ENCODE measurements at regions not wholly inside any gene's neighbourhood (a gene's known extent, or its start where the extent isn't known, plus 50 kb on each side); places are given as distances from the start of the nearest gene placed in this dataset.
"Not testable (repeated sequence)": the region's sequence is repeated elsewhere in the genome, so short reads cannot be mapped to it uniquely, and the experiment has no call there.

- DNase-seq, result no peak
These were observed 367.6 kb upstream of the AGA start for GRCh38 chr4:177809791-177810190.

- no peak for DNase-seq
These were observed 368.0 kb upstream of the AGA start for GRCh38 chr4:177810220-177810619.

GRCh38 chr4:177818392-177818791 is 376.2 kb upstream of the AGA start:
- DNase-seq, result not testable (repeated sequence)

DNA sequence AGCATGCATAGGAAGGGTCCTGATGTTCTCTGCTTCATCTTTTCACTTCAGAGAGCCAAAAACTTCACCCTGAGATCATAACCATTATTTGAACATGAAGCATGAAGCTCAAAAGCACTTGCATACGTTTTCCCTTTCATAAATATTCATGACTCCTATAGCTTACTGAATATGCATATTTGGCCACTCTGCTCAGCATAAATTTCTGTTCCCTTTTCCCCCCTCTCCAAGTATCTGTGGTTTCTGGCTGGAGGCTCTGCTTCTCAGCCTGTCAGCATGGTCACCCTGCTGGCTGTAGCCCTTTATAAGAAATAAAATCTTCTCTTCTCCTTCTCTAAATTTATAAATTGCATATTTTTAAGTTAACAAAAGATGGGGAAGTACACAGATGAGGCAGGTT is 384.7 kb upstream of the AGA start:
- DNase-seq, result no peak

DNA sequence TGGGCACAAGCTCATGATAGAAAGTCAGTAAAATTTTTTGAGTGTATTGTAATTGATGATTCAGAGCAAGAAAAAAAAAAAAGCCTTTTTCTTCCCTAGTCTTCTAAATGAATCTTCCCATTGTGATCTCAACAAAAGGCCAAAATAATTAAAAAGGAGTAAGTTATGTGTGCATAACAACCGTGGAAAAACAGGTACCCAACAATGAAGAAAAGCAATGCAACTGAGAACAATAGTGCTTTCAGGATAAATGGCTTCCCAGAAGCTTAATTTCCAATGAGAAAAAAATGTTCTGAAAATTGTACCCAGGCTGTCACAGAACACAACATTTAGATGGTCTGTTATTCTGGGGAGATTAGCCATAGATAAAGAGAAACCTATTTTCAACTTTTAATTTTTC is 399.0 kb upstream of the AGA start:
- DNase-seq, result no peak

DNA sequence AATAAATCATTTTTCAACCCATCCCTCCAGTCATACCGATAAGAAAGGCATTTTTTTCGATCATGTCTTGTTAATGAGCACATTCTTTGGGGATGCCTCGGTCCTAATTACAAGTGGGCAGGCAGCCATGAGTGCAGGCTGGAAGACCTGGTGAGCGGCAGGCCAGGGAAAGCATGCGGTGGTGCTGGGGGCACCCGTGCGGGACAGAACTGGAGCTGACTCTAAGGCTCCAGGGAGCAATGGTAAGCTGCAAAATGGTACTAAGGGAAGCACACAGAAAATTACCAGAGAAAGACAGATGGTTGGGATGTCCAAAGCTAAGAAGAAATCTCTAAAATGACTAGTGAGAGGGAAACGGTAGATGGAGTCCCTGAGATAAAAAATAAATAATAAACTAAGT is 411.0 kb upstream of the AGA start:
- DNase-seq, result no peak

- no peak for DNase-seq
These were observed 413.4 kb upstream of the AGA start for GRCh38 chr4:177855507-177856197.

GRCh38 chr4:177860171-177860570 is 417.9 kb upstream of the AGA start:
- DNase-seq, result no peak

DNA sequence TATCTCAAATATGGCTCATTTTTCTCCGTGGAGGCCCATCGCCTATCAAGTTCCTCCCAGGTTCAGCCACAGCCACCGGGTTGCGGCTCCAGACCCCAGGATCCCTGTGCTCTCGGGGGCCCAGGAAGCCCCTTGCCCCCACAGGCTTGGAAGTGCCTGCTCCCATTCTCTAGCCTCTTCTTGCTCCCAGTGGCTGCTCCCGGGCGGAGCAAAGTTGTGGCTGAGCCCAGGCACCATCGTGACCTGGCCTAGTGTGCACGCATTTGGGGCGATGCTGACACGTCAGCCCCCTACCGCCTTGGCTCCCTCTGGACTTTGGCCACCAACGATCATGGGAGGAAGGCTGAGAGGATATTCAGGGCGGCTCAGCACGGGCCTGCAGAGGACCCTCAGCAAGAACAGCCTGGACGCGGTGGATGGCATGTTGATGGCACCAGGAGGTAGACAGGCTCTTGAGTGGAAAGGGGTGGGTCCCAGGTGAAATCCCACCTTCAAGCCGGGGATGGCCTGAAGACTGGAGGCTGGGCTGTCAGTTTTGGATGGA is 419.4 kb upstream of the AGA start:
- no peak for DNase-seq

- DNase-seq, result no peak
These were observed 420.4 kb upstream of the AGA start for GRCh38 chr4:177862541-177863176.

- no peak for DNase-seq
These were observed 437.6 kb upstream of the AGA start for GRCh38 chr4:177879851-177880250.

GRCh38 chr4:177895136-177895535 is 452.9 kb upstream of the AGA start:
- DNase-seq, result no peak

DNA sequence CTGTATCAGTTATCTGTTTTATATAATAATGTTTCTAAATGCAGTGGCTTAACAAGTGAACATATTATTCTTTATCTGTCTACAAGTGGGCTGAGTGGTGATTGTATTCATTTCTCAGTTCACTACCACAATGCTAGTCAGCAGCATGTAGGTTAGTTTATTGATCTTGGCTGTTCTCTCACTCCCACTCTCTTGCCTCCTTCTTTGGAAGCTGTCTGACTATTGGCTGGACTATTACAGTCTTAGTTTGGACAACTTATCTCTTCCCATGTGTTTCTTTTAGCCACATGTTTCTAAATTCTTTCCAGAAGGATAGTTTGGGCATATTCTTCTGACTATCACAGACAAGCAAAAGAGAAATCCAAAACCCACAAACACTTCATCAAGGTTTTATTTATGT is 459.5 kb upstream of the AGA start:
- DNase-seq, result no peak

- DNase-seq, result no peak
These were observed 460.1 kb upstream of the AGA start for GRCh38 chr4:177902386-177902785.

DNA sequence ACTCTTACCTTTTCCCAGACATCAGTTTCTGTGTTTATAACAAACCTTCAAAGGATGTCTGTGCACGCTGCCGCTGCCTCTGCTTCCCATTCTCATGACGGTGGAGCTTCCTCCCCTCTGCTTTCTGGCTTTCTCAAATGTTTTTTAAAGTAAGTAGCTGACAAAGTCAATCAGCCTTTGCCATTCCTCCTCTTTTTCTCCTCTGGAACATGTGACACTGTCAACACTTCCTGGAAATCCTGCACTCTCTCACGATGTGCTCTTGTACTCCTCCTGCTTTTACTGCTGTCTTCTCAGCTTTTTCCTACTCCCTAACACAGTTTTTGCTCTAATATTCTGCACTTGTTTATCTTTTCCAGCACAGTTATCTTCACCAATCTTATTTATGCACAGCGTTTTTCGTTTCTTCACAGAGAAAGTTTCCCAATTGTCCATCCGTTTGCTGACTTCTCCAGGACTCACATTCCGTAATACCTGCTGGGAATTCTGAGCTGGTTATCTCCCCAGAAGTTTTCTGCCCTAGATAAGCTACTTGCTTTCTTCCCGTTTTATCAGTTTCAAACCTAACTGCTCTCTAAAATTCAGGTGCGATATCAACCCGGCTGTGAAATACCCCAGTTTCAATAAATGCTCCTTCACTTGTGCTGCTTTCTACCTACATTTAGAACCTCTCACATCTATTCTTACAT is 465.6 kb upstream of the AGA start:
- no peak for DNase-seq

GRCh38 chr4:177921715-177922114 is 479.5 kb upstream of the AGA start:
- no peak for DNase-seq

- DNase-seq, result no peak
These were observed 481.7 kb upstream of the AGA start for GRCh38 chr4:177923888-177924287.

DNA sequence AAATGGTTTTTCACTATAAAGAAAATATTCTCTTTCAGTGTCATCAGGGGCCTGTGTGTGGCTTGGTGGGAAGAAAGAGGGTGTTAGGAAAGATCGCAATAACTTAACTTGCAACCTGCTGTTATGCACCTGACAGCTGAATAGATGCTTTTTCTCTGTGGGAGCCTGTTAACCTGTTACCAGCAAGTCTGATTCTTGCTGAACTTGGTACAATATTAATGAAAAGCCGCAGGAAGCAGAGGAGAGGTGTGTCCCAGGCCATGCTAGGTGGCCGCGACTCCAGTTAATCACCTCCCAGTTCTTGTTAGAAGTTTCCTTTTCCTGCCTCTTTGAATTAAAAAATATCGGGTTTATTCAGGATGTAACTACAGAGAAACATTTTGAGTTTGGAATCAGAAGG is 494.8 kb upstream of the AGA start:
- no peak for DNase-seq

- DNase-seq, result no peak
These were observed 496.0 kb upstream of the AGA start for GRCh38 chr4:177938226-177938625.

DNA sequence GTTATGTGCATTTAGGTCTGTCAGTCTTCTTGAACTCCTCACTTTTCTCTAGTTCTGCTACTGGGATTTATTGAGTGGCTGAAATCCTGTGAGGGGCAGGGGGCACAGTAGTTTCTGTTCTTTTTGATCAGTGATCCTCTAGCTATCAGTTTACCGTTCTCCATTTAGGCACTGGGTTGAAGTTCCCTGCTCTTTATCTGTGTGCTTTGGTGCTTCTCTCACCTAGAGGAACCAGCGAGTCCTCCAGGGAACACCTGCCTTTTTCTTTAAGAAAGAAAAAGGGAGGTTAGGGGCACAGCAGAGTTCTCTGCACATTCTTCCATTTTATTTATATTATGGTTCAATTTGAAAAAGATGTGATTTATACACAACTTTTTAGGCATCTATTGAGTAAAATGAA is 503.0 kb upstream of the AGA start:
- no peak for DNase-seq

- DNase-seq, result no peak
These were observed 505.4 kb upstream of the AGA start for GRCh38 chr4:177947607-177948006.

- no peak for DNase-seq
These were observed 506.6 kb upstream of the AGA start for GRCh38 chr4:177948853-177949252.

DNA sequence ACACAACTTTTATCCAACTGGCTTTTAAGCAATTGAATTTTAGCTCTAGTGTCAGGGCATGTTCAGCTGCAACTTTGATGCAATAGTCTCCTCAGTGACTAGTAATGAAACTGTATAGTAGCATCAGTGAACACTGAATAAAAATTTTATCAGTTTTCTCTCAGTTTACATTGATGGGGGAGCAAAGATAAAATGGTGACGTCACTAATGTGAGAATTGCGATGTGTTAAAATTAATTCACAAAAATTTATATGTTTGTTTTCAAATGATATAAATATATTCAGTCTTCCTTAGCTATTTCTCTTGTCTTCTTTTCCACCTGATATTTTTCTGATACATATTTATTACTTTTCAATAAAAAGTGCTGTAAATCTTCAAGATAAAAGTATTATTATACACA is 508.8 kb upstream of the AGA start:
- DNase-seq, result no peak

DNA sequence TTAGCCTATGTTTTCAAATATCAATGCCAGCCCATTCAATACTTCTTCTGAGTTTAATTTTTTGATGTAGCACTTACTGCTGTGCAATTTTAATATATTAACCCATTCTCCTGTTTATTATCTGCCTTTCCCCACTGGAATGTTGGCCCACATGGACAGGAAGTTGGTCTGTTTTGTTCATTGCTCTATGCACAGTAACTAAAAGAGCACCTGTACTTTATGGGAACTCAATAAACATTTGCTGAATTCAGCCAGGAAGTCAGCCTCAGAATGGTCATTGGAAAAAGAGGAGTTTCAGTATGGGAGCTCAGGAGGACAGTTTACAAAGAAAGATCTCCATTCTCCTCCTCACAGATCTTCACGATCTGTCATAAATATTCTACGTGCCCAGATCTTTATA is 510.5 kb upstream of the AGA start:
- DNase-seq, result no peak

All from activated CD4-positive, alpha-beta T cell treated with anti-CD3 and anti-CD28 coated beads for 1 hour (primary cell).